DND-41 (cell line): ENCODE measurements at regions not wholly inside any gene's neighbourhood (a gene's known extent, or its start where the extent isn't known, plus 50 kb on each side); places are given as distances from the start of the nearest gene placed in this dataset.

ENCODE experiments used
- CTCF ChIP-seq: IDR thresholded peaks from 2 replicates; pipeline ENCODE4 v1.5.1; 2012; ENCODE audit warnings: borderline replicate concordance, low read length, moderate library complexity, mild to moderate bottlenecking; ENCODE audit not compliant: poor library complexity, severe bottlenecking; ENCODE audit errors: extremely low read depth
- EZH2 ChIP-seq: IDR thresholded peaks from 3 replicates; pipeline ENCODE4 v1.6.1; 2012; ENCODE audit warnings: borderline replicate concordance, low read depth, mild to moderate bottlenecking, moderate library complexity, low read length, inconsistent platforms; ENCODE audit not compliant: severe bottlenecking

- TF ChIP-seq CTCF (no peak), EZH2 (no peak)
These were observed 553.2 kb downstream of the MAT2B start for GRCh38 chr5:164058621-164059020.
